ENCODE measurements at regions not wholly inside any gene's neighbourhood (a gene's known extent, or its start where the extent isn't known, plus 50 kb on each side); places are given as distances from the start of the nearest gene placed in this dataset.

GRCh38 chr18:51361130-51361860 lies 163.8 kb upstream of the MEX3C start:
- no peak for TF ChIP-seq FOSL1 (IDR thresholded peaks at IDR 0.05; ENCODE audit: low read depth)
- no peak for TF ChIP-seq CTCF (IDR thresholded peaks at IDR 0.05 in 2 of 3, conservative IDR thresholded peaks at IDR 0.05 in 1 of 3; ENCODE audit: borderline replicate concordance in 1 of 3, insufficient read depth in 1 of 3, low read depth in 2 of 3, low read length in 2 of 3)
- TF ChIP-seq REST (IDR thresholded peaks at IDR 0.05; ENCODE audit: low read depth) = no peak
- TF ChIP-seq POLR2A (IDR thresholded peaks at IDR 0.05; ENCODE audit: borderline replicate concordance, extremely low read depth, insufficient read depth, insufficient read length) = no peak
- TF ChIP-seq YY1 (IDR thresholded peaks at IDR 0.05; ENCODE audit: extremely low read depth, insufficient replicate concordance, low read depth, low read length) = no peak
- no peak for TF ChIP-seq ZFX (IDR thresholded peaks at IDR 0.05)
- TF ChIP-seq RAD21 (IDR thresholded peaks at IDR 0.05; ENCODE audit: low read depth) = no peak
- TF ChIP-seq SP1 (IDR thresholded peaks at IDR 0.05; ENCODE audit: low read depth) = no peak
- TF ChIP-seq ATF3 (IDR thresholded peaks at IDR 0.05) = no peak
- TF ChIP-seq SRF (IDR thresholded peaks at IDR 0.05; ENCODE audit: low read depth) = no peak

Measured in HCT116 (cell line).